Mesendoderm (in vitro differentiated cells): ENCODE measurements at regions not wholly inside any gene's neighbourhood (a gene's known extent, or its start where the extent isn't known, plus 50 kb on each side); places are given as distances from the start of the nearest gene placed in this dataset.

Experiments used
- DNase-seq: peaks from one replicate; pipeline ENCODE4 v3.0.0; 2013
- H2AK5ac ChIP-seq: 2 replicates; pipeline ENCODE4 v1.6.1; 2013; ENCODE audit warnings: low read length, inconsistent platforms
- H2BK120ac ChIP-seq: 2 replicates; pipeline ENCODE4 v1.6.1; 2013; ENCODE audit warnings: low read depth, mild to moderate bottlenecking, low read length, moderate library complexity, mixed read lengths
- H2BK15ac ChIP-seq: replicated peaks from 2 replicates; pipeline ENCODE4 v1.6.1; 2013; ENCODE audit warnings: low read depth, mild to moderate bottlenecking, moderate library complexity
- H2BK5ac ChIP-seq: 2 replicates; pipeline ENCODE4 v1.6.1; 2013; ENCODE audit warnings: low read length, inconsistent platforms
- H3K18ac ChIP-seq: 2 replicates; pipeline ENCODE4 v1.6.1; 2013; ENCODE audit warnings: mild to moderate bottlenecking, low read length, mixed read lengths
- H3K23ac ChIP-seq: one replicate; pipeline ENCODE4 v1.6.1; 2013; ENCODE audit warnings: low read length
- H3K27ac ChIP-seq: 2 replicates; pipeline ENCODE4 v1.5.1; 2013; ENCODE audit warnings: low read depth, mild to moderate bottlenecking, inconsistent platforms, low read length, moderate library complexity
- H3K27me3 ChIP-seq: 2 replicates; pipeline ENCODE4 v1.6.1; 2013; ENCODE audit warnings: low read length, control low read depth, mild to moderate bottlenecking, inconsistent platforms; ENCODE audit not compliant: insufficient read depth, poor library complexity
- H3K36me3 ChIP-seq: 2 replicates; pipeline ENCODE4 v1.6.1; 2013; ENCODE audit warnings: low read length, inconsistent platforms; ENCODE audit not compliant: control insufficient read depth, insufficient read depth
- H3K4ac ChIP-seq: one replicate; pipeline ENCODE4 v1.6.1; 2013; ENCODE audit warnings: low read depth, mild to moderate bottlenecking, low read length, moderate library complexity
- H3K4me1 ChIP-seq: 2 replicates; pipeline ENCODE4 v1.6.1; 2013; ENCODE audit warnings: low read depth, low read length, inconsistent platforms; ENCODE audit not compliant: control insufficient read depth
- H3K4me2 ChIP-seq: 2 replicates; pipeline ENCODE4 v1.6.1; 2013; ENCODE audit warnings: low read length
- H3K4me3 ChIP-seq: 2 replicates; pipeline ENCODE4 v1.5.1; 2013; ENCODE audit warnings: mild to moderate bottlenecking, low read length
- H3K56ac ChIP-seq: one replicate; pipeline ENCODE4 v1.6.1; 2013; ENCODE audit warnings: low read length
- H3K79me1 ChIP-seq: 2 replicates; pipeline ENCODE4 v1.6.1; 2013; ENCODE audit warnings: low read length, inconsistent platforms
- H3K79me2 ChIP-seq: 2 replicates; pipeline ENCODE4 v1.6.1; 2013; ENCODE audit warnings: mild to moderate bottlenecking, low read length; ENCODE audit not compliant: control insufficient read depth, insufficient read depth
- H3K9ac ChIP-seq: 2 replicates; pipeline ENCODE4 v1.6.1; 2013; ENCODE audit warnings: low read length, inconsistent platforms
- H4K5ac ChIP-seq: one replicate; pipeline ENCODE4 v1.6.1; 2013; ENCODE audit warnings: low read length
- H4K8ac ChIP-seq: one replicate; pipeline ENCODE4 v1.6.1; 2013; ENCODE audit warnings: low read depth, mild to moderate bottlenecking, control low read depth, low read length, moderate library complexity
- WGBS: extraction: QIAGEN DNeasy Blood & Tissue Kit; methylation state at CpG from one replicate; pipeline ENCODE4 v1.1.7; 2013; ENCODE audit warnings: low lambda C conversion rate, missing lambda C conversion rate; ENCODE audit not compliant: insufficient coverage; ENCODE audit errors: extremely low coverage; 5-methylcytosine and 5-hydroxymethylcytosine counted together

- H2BK5ac ChIP-seq = no peak overlapping the region
- no peak for DNase-seq
- H3K4ac ChIP-seq = no peak overlapping the region
- no peaks in the 10 kb centered on the region for H3K27me3 ChIP-seq
- WGBS = no CpG with 5 or more reads among the region's 5 CpGs
- H3K9ac ChIP-seq = no peak overlapping the region
- no peak overlapping the region for H2BK120ac ChIP-seq
- no peak overlapping the region for H2BK15ac ChIP-seq
- no peak overlapping the region for H2AK5ac ChIP-seq
- no peak overlapping the region for H3K27ac ChIP-seq
- H4K8ac ChIP-seq = no peak overlapping the region
- no peak overlapping the region for H3K23ac ChIP-seq
- no peaks in the 10 kb centered on the region for H3K36me3 ChIP-seq
- H3K79me2 ChIP-seq = no peaks in the 10 kb centered on the region
- H3K4me2 ChIP-seq = no peak overlapping the region
- no peak overlapping the region for H4K5ac ChIP-seq
- no peaks in the 10 kb centered on the region for H3K4me1 ChIP-seq
- H3K56ac ChIP-seq = no peak overlapping the region
- no peak overlapping the region for H3K18ac ChIP-seq
- no peak overlapping the region for H3K4me3 ChIP-seq
- no peaks in the 10 kb centered on the region for H3K79me1 ChIP-seq
Measured at GRCh38 chr20:21798384-21798783, 92.9 kb downstream of the PAX1 start.

- Histone ChIP-seq H2BK5ac (no peak overlapping the region), H2AK5ac (no peak overlapping the region)
Measured at GRCh38 chr20:21796059-21796458, 90.6 kb downstream of the PAX1 start.

GRCh38 chr20:21788082-21788481, 82.6 kb downstream of the PAX1 start:
- Histone ChIP-seq H2BK120ac (no peak overlapping the region), H3K4ac (no peak overlapping the region), H2AK5ac (no peak overlapping the region), H4K8ac (no peak overlapping the region), H3K56ac (no peak overlapping the region), H3K4me2 (no peak overlapping the region), H3K18ac (no peak overlapping the region), H3K4me1 (no peaks in the 10 kb centered on the region), H4K5ac (no peak overlapping the region), H3K27me3 (no peaks in the 10 kb centered on the region), H2BK5ac (no peak overlapping the region), H3K36me3 (no peaks in the 10 kb centered on the region), H3K4me3 (no peak overlapping the region), H3K79me1 (no peaks in the 10 kb centered on the region), H3K27ac (no peak overlapping the region), H3K79me2 (no peaks in the 10 kb centered on the region), H2BK15ac (no peak overlapping the region), H3K23ac (no peak overlapping the region), H3K9ac (no peak overlapping the region)
- no CpG with 5 or more reads among the region's 6 CpGs for WGBS
- no peak for DNase-seq

More at GRCh38 chr20:21796059-21796458, 90.6 kb downstream of the PAX1 start:
- Histone ChIP-seq H3K4me3 (no peak overlapping the region), H3K27me3 (no peaks in the 10 kb centered on the region), H3K56ac (no peak overlapping the region), H3K36me3 (no peaks in the 10 kb centered on the region), H3K79me2 (no peaks in the 10 kb centered on the region), H3K4me2 (no peak overlapping the region), H2BK15ac (no peak overlapping the region), H3K79me1 (no peaks in the 10 kb centered on the region), H3K18ac (no peak overlapping the region), H4K8ac (no peak overlapping the region), H4K5ac (no peak overlapping the region), H3K23ac (no peak overlapping the region), H2BK120ac (no peak overlapping the region), H3K4me1 (no peaks in the 10 kb centered on the region), H3K9ac (no peak overlapping the region), H3K27ac (no peak overlapping the region), H3K4ac (no peak overlapping the region)
- no CpG with 5 or more reads among the region's 1 CpG for WGBS
- peak; percentile 28 for DNase-seq

GRCh38 chr20:21781446-21782075, 76.1 kb downstream of the PAX1 start:
- Histone ChIP-seq H3K4me2 (no peak overlapping the region), H4K5ac (no peak overlapping the region), H3K36me3 (no peaks in the 10 kb centered on the region), H3K4me3 (no peak overlapping the region), H3K79me1 (no peaks in the 10 kb centered on the region), H3K27me3 (no peaks in the 10 kb centered on the region), H2BK5ac (no peak overlapping the region), H3K18ac (no peak overlapping the region), H3K4me1 (no peaks in the 10 kb centered on the region), H3K79me2 (no peaks in the 10 kb centered on the region), H2BK15ac (no peak overlapping the region), H2BK120ac (no peak overlapping the region), H3K56ac (no peak overlapping the region), H3K4ac (no peak overlapping the region), H4K8ac (no peak overlapping the region), H3K9ac (no peak overlapping the region), H2AK5ac (no peak overlapping the region), H3K27ac (no peak overlapping the region), H3K23ac (no peak overlapping the region)
- no peak for DNase-seq
- WGBS = no CpG with 5 or more reads among the region's 24 CpGs

- Histone ChIP-seq H3K9ac (no peak overlapping the region), H3K4me1 (no peaks in the 10 kb centered on the region), H2AK5ac (no peak overlapping the region), H3K27ac (no peak overlapping the region), H3K18ac (no peak overlapping the region), H2BK15ac (no peak overlapping the region), H3K4ac (no peak overlapping the region), H3K27me3 (no peaks in the 10 kb centered on the region), H4K5ac (no peak overlapping the region), H3K79me2 (no peaks in the 10 kb centered on the region), H3K4me3 (no peak overlapping the region), H3K56ac (no peak overlapping the region), H3K36me3 (no peaks in the 10 kb centered on the region), H3K23ac (no peak overlapping the region), H3K79me1 (no peaks in the 10 kb centered on the region), H3K4me2 (no peak overlapping the region), H4K8ac (no peak overlapping the region), H2BK120ac (no peak overlapping the region), H2BK5ac (no peak overlapping the region)
- DNase-seq = no peak
- no CpG with 5 or more reads among the region's 4 CpGs for WGBS
Measured at GRCh38 chr20:21780528-21780927, 75.1 kb downstream of the PAX1 start.
